Left renal pelvis (tissue), 4 donors: ENCODE measurements at regions not wholly inside any gene's neighbourhood (a gene's known extent, or its start where the extent isn't known, plus 50 kb on each side); places are given as distances from the start of the nearest gene placed in this dataset.

ENCODE experiments used
- DNase-seq, 4 donors: peaks; one replicate each; pipeline ENCODE4 v3.0.0-alpha.2; 2013; ENCODE audit warnings: low read depth in 4 of 4, low spot score in 3 of 4

GRCh38 chr4:3705236-3705987 lies 60.8 kb upstream of the ADRA2C start:
- no peak for DNase-seq

DNA sequence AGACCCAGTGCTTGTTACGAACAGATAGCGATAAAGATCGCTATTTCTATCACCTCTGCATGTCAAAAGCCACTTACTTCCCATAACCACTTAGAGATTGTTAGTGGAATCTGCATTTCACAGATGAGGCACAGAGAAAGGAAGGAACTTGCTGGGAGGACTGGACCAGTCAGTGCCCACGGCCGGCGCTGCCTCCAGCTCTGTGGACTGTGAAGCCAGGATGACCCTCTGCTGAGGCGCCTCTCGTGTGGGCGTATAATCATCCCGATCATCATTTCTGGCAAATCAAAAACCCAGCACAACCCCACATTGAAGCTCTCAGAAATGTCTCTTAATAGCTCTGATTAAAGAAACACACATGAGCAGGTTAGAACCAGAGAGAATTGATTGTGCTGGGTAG lies 61.5 kb upstream of the ADRA2C start:
- no peak for DNase-seq

DNA sequence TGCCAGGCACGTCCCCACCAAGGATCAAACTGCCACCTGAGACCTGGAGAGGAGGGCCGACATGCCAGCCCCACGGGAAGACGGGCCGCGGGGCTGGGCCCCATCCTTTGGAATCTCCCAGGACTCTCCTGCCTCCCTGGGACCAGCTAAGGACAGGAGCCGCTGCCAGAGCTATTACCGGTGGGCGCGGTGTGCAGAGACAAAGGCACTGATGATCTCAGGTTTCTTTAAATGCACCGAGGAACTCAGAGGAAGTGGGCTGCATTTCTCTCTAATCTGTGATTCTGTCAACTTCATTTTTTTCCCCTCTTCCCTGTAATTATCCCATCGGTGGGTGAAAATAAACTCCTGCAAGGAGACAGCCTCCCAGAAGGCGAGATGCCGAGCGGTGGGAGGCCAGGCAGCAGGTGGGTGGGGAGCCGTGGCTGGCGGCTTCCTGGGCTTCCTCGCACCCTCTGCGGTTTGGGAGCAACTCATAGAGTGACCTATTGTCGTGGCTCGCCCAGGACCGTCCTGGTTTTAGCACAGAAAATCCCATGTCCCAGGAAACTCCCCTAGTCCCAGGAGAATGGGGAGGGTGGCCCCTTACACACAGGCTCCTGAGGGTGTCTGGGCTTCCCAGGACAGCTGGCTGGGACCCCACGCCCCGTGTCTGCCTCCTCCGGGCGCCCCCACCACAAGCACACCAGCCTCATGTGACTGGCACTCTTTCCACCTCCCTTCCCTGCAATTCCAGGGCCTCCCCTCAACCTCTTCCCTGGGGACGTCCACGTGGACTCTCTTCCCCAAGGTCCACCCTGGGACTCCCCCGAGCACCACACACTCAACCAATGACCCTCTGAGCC lies 62.3 kb upstream of the ADRA2C start:
- no peak for DNase-seq

- DNase-seq = no peak
Observed at GRCh38 chr4:3703343-3703676, 62.9 kb upstream of the ADRA2C start.

- no peak for DNase-seq
Observed at GRCh38 chr4:3702561-3703221, 63.5 kb upstream of the ADRA2C start.

GRCh38 chr4:3701736-3702560 lies 64.2 kb upstream of the ADRA2C start:
- DNase-seq = no peak

DNA sequence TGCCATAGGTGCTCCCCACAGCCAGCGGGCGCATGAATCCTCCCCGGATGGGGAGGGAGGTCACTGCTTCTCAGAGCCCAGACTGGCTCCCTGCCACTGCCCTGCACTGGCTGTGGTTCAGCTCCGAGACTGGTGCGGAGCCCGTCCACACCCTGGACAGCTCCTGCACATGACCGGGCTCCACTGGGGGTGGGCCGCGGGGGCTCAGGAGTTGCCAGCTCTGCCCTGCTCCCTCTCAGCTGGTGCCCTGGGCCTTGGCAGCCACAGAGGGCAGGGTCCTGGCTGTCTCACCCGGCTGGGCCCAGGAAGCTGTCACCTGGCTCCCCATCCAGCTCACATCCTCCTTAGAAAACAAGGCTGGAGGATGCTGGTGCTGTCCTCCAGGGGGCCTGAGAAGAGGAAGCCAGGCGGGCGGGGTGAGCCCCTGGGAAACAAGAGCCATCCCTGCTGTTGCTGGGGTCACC lies 64.9 kb upstream of the ADRA2C start:
- DNase-seq = no peak

DNA sequence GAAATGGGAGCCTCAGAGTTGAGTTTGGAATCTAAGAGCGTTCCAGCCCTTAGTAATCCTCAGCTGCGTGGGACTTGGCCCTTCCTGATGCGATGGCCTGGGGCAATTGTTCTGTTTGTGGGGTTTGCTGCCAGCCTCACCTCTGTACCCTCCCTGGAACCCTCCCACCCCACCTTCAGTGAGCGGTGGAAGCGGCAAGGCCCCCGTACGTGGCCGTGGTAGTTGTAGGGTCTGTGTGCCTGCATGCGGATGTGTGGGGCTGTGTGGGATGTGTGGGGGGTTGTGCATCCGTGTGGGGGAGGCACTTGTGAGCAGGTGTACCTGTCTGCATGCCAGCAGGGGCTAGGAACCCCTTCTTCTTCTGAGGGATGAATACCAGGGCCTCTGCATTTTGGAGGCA lies 65.4 kb upstream of the ADRA2C start:
- no peak for DNase-seq

- no peak for DNase-seq
Observed at GRCh38 chr4:3700223-3700622, 66.0 kb upstream of the ADRA2C start.

DNA sequence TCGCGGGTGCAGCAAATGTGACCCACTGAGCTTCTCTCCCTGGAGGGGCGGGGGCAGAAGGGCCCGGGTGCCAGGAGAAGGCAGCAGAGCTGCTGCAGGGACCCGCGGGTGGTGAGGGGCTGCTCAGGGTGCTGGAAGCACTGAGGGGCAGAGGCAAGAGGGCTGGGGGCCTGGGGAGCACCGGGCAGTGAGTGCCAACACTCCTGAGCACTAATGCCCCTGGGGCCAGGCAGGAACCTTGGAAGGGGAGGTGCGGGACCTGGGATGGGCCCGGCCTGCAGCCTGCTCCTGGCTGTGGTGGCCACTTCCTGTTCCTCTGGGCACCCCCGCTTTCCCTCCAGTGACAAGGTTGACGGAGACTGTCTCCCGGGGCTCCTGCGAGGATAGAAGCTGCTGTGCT lies 66.5 kb upstream of the ADRA2C start:
- DNase-seq = no peak

GRCh38 chr4:3699261-3699660 lies 66.9 kb upstream of the ADRA2C start:
- DNase-seq = no peak

DNA sequence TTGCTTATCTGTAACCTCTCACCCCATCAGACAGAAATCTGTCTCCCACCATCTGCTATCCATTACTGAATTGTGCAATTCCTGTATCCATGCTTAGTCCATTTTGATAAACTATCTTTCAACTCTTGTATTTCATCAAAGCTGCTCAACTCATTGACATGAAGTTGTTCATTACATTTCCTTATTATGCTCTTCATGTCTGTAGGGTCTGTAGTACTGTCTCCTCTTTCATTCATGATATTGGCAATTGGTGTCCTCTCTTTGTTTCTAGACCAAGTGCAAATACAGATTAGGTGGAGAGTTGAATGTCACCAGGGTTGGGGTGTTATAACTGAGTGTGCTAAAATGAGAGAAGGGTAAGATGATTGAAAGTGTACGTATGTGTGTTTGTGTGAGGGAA lies 69.2 kb upstream of the ADRA2C start:
- DNase-seq = no peak

DNA sequence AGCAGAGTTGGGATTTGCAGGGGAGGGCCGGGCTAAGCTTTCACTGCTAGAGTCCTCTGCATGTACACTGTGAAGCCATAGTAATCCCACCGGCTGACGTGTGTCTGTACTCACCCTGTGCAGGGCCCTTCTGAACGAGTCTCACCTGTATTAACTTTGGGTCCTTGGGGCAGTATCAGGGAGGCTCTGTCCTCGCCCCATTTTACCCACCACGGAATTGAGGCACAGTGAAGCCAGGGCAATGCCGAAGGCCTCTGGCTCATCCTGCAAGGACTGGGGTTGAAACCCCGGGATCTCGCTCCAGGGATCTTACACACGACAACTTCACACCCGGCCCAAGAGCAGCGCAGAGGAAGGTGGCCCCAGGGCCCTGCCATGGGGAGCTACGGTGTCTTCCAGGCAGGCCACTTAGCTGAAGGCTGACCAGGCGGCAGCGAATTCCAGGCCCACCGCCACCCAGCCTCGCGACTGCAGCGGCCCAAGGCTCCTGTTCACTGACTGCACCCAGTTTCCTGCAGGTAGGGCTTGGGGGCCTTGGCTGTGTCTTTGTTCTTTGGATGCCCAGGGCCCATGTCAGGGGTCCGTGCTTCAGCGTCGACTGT lies 75.5 kb upstream of the ADRA2C start:
- DNase-seq = no peak

DNA sequence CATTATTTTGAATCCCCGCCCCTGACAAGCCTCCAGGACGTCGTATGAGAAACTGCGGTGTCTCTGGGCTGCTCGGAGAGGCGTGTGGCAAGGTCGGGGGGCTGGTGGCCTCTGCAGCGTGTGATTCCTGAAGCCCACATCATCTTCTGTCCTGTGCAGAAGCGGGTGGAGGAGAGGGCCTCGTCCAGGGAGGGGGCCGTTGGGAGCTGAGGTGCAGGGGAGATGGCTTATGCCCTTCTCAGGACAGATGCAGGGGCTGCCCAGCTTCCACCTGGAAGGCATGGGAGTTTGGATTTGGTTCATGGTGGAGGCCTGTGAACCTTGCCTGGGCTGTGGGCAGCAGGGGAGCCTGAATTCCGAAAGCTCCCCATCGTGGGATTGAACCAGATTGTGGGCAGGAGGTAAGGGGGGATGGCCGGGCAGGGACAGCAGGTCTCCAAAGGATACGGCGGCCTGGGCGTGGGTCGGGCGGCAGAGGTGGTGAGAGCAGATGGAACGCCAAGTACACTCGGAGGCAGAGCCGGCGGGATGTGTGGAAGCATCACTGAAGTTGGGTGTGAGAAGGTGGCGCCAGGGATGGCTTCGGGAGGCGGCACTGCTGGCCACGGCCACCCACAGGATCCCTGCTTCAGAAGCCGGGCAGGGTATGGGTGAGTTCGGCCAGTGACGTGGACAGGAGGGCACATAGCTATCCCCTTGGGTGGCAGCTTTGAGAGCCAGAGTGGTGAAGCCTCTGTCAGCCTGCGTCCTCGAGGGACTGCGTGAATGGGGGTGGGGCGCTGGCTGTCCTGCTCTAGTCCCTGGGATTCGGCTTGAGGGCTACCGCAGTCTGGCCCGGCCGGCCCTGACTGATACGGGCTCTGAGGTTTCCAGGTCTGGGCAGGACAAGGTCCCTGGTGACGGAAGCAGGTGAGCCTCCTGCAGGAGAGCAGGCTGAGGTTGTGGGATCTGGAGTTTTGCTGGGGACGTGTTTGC lies 76.3 kb upstream of the ADRA2C start:
- no peak for DNase-seq

DNA sequence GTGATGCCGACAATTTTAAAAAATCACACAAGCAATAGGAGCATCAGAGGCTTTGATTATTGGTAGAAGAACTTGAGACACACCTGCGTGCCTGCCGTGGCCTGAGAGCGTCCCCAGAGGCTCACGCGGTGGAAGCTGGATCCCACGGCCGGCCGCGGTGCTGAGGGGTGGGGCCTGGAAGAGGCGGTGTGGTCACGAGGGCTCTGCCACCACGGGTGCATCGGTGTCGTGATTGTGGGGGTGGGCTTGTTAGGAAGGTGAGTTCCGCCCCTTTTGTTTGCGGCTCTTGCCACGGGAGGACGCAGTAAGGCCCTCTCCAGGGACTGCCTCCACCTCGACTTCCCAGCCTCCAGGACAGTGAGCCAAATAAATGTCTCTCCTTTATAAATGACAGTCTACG lies 77.2 kb upstream of the ADRA2C start:
- no peak for DNase-seq

DNA sequence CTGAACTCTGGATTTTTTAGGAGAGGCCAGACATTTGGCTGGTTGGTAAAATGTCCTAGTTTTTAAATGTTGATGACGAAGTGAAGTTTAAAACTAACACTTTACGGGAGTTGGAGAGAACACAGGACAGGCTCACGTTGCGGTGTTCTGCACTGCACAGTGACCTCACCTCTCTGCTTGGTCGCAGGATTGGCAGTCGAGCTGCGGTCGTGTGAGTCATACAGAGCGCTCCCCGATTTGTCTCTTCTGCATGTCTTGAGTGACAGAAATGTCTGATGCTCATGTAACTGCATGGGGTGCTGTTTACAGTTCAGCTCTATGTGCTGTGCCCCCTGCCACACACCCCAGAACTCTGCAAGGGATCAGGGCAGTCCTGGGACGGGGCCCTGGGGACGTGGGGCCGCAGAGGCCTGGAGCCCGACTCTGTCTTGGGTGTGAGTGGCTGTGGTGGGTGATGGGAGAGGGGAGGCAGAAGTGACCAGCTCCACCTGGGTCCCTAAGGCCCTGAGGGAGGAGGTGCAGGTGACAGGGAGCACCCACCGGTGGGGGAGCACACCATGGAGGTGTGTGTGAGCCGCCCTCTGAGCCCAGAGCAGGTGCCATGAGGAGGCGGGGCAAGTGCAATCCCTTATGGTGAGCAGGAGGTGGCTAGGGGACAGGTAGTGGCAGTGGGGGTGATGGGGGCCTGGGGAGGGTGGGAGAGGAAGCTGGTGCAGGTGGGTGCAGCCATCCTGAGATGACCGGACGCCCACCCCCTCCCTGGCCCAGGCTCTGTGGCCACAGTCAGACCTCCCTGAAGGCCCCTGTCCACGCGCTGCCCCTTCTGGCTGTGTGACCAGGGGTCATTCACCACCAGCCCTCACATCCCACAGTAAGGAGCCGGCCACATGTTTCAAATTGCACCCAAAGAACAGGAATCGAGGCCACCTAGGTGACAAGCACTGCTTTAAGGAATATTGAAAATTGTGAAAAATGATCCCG lies 77.9 kb upstream of the ADRA2C start:
- DNase-seq = no peak

DNA sequence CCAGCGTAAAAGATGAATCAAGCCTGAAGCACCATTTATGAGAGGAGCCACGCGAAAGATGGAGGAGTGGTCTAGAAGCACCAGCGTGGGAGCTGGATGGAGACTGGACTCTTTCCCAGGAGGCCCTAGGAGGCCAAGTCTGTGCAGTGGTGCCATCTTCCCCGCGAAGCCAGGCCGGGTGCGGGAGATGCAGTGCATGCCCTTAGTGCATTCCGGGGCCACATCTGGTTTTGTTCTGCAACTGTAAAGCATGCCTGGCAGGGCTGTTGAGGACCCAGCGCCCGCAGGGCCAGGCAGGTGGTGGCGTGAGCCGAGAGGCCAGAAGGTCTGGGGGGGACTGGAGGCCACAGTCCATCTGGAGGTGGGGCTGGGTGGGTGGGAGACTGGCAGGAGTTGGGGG lies 78.6 kb upstream of the ADRA2C start:
- no peak for DNase-seq

DNA sequence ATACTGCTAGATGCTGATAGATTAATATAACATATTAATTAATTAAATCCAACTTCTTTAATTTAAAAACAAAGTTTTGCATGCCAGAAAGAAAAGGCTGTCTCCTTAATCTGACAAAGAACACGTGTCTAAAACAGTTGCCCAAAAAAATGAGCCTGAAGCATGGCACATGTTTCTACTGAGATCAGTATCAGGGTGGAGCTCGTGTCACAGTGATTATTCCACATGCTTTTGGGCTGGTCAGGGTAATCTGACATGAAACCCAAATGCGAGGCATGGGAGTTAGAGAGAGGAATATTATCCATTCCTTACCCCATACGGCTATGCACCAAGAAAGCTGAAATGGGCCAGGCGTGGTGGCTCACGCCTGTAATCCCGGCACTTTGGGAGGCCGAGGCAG lies 79.4 kb upstream of the ADRA2C start:
- no peak for DNase-seq
